ENCODE measurements at regions not wholly inside any gene's neighbourhood (a gene's known extent, or its start where the extent isn't known, plus 50 kb on each side); places are given as distances from the start of the nearest gene placed in this dataset.
"Not testable (repeated sequence)": the region's sequence is repeated elsewhere in the genome, so short reads cannot be mapped to it uniquely, and the experiment has no call there.

DNA sequence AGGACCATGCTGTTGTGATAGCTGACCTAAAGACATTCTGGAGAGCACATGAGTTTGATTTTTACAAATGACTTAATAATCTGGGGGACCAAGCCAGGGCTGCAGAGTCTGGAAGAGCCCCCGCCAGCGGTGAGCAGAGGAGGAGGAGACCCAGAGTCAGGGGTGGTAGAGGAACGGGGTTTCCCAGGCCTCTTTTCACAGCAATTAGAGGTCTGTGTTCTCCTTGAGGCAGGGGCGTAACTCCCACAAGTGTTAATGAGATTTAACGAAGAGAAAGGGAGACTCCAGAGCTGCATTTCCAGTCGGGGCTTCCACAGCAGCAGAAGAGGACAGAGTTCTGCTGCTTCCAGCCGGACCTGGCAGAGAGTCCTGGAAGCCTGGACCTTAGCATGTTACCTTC is 137.9 kb upstream of the SLC24A2 start:
- no peak for DNase-seq

DNA sequence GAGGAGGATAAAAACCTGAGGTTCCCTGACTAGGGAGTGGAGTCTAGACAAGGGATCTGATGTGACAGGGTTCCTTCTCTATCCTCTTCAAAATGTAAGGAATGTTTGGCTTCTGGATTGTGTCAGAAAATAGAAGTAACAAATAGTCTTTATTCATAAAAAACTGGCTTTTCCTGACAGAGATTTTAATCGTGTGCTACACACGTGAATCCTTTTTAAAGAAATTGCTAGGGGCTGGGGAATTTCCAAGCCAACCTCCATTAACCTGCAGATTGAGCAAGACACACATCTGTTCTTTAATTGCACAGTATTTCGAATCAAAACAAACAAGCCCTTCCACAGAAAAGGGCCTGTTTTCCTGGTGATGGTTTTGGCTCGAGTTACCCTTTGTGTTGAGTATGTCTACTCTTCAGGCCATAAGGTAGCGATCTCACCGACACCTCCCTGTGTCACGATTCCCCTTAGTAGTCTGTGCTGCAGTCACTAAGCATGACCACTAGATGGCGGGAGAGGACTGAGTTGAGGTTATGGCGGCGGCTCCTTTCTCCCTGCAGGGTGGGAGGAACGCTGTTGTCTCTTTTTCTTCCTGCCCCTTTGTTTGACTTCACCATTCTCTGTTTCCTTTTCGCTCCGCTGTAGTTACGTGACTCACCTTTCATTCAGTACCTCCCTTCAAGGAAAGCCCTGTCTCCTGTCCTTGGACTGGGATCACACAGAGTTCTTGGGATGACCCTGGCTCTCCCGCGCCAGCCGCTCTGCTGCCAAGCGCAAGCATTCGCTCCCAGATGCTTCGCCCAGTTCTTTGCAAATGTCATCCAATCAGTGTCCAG is 137.1 kb upstream of the SLC24A2 start:
- peak; percentile 88 for DNase-seq

DNA sequence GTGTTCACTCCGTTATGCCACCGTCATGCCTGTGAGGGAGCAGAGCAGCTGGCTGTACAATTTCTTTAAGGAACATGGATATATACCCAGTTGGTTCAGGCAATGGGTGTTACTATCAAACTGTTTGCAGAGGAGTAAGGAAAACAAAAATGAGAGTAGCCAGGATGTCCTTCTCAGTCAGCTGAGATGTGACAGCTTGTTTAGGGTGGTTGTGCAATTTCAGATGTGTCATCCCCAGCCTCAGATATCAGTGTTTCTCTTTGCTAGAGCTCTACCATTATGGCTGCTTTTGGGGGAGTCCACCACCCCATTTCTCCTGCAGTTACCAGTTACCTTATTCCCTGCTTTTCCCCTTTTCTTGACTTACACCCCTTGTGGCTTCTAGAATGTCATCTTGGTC is 135.2 kb upstream of the SLC24A2 start:
- DNase-seq, result no peak

DNA sequence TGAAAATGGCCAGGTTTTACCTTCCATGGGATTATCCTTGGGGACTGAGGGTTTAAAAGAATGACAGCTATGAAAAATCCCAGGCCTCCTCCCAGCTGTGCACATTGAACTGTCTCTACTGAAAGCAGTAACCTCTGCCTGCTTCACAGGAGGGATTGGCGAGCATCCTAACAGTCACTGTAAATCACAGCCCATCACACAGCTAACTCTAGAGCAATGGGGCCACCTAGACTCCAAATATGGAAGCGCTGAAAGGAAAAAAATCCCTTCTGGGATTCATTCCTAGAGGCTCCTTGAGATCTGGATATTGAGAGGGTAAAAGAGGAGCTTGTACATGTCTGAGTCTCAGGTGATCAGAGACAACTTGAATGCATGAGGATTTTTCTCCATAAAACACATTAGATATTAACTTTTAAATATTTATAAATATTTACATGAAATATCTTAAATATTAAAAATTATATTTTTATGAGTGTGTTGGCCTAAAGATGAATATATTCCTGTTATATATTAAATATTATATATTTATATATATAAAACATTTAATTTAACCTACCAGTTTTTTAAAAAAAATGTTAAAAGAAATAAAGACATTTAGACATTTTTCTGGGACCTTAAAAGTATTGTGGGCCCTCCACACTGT is 133.8 kb upstream of the SLC24A2 start:
- peak; percentile 82 for DNase-seq

DNA sequence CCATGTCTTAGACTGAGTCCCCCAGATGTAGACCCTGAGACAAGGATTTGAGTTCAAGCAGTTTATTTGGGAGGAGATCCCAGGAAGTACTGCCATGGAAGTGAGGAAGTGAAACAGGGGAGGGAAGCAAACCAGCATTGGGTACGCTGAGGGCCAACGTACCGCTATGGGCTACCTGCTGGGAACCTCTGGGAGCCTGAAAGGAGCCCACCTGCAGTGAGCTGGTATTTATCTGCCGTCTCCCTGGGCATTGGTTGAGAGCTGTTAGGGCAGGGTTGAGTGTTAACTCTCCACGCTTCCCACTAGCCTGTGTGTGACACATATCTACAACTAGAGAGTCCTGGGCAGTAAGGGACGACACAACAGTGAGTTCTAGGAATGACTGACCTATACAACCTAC is 131.6 kb upstream of the SLC24A2 start:
- DNase-seq, result peak; percentile 13

DNA sequence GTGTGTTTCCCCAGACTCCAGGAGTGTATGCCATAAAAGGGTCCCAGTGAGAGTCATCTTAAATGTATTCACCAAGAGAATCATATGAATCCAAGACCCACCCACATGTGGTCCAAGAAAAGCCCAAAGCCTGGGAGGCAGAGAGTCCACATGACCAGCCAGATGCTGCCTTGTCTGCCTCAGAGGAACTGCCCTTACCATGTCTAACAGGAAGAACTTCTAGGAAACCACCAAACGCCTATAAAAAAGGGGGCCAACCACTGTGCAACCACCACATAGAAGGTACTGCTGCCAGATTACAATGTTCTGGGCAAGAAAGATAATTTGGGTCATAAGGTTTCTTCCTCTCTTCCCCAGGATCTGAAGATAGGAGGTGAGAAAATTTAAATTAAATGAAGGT is 129.8 kb upstream of the SLC24A2 start:
- no peak for DNase-seq

DNA sequence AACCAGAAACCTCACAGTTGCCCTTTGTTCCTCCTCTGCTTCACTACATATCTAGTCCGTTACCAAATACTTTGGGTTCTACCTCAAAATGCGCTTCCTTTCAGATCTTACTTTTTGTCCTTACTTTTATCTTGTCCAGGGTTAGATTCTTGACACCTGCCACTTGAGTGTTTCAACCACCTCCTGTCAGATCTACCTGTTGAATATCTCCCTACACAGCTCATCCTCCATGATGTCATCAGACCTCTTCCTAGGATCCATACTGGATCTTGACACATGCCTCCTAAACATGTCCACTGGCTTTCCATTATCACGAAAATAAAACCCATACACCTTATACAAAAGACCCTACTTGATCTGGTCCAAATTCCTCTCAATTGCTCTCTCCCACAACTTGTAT is 125.2 kb upstream of the SLC24A2 start:
- no peak for DNase-seq

DNA sequence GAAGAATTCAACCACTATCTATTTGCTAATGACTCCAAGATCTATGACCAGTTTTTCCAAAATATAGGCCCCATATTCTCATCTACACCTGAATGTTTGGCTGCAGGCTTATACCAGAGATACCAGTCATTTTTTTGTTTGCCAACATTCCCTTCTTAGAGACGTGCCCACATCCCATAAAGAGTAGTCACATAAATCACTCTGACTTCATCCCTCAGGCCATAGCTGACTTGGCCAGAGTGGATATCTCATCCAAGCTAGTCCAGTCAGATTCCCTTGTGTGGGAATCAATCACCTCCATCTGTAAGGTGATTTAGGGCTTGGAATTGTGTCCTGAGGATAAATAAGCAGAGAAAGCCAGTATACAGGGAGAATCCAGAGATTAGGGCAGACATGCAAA is 124.3 kb upstream of the SLC24A2 start:
- no peak for DNase-seq

DNA sequence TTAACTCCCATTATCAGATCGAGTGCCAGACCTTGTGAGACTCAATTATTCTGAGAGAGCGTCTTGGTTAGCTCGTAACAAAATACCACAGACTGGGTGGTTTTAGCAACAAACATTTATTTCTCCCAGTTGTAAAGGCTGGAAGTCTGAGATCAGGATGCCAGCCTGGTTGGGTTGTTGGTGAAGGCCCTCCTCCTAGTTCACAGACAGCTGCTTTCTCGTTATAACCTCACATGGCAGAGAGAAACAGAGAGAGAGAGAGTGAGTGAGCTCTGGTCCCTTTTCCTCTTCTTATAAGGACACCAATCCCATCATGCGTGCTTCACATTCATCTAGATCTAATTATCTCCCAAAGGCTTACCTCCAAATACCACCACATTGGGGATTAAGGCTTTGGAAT is 114.2 kb upstream of the SLC24A2 start:
- DNase-seq, result no peak

DNA sequence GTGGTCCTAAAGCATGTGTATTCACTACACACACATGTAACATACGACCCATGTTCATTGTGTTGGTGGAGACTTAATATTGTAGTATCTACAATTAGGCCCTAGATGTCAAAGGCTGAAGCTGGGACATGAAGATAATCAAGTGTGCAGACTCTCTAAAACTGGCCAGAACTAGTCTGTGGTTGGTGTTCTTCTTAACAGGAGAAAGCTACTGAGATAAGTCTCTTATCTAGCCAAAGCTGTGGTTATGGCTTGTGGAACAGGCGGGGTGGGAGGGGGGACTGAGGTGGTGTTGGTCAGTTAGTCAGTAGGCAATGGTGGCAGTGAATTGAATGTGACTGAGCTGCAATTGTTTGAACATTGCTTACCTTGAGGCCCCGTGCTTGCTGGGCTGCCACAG is 112.7 kb upstream of the SLC24A2 start:
- no peak for DNase-seq

DNA sequence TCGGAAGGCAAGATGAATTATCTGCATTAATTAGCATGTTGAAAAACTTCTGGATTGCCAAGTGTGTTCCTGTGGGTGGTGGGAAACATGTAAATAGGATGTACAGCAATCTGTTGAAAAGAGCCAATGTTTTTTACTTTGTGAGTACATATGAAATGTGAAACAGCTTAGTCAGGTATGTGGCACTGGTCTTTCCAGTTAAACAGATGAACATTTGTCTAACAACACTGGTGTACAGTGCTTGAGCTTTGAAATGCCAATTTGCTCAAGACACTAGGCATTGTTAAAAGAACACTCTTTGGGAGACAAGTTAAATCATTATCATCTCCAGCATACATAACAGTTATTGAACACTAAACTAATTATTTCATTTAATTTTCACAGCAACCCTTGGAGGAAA is 107.3 kb upstream of the SLC24A2 start:
- no peak for DNase-seq

DNA sequence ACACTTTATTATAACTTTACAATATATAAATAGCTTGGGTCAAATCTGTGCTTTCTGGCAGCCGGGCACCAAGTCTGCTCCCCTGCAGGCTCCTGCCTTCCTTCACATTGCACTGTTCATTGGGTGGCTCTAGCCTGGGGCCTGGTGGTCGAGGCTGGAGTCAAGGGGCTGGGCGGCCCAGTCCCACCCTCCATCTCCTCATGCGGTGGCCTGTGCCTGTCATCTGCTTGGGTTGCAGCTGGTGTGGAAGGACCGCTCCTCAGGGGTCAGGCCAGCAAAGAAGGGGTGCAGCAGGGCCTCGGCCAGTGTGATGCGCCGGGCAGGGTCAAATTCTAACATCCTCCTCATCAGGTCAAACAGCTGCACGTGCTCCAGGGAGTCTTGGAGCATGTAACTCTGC is 106.7 kb upstream of the SLC24A2 start:
- not testable (repeated sequence) for DNase-seq

DNA sequence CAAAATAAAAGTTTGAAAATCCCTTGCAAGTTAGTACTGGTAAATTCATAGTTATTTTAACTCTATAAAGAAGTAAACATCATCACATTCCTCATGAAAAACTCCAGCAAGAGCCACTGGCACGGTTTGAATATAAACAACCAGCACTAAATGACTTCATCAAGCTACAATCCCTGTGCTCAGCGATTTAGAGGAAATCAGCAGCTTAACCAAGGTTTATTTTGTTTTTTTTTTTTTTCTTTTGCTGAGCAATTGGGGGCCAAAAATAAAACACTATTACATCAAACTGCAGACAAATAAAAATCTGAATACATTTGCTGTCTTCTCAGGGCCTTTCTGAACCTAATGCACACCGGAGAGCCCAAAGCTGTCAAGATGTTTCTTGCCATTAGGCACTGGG is 106.2 kb upstream of the SLC24A2 start:
- DNase-seq, result no peak

DNA sequence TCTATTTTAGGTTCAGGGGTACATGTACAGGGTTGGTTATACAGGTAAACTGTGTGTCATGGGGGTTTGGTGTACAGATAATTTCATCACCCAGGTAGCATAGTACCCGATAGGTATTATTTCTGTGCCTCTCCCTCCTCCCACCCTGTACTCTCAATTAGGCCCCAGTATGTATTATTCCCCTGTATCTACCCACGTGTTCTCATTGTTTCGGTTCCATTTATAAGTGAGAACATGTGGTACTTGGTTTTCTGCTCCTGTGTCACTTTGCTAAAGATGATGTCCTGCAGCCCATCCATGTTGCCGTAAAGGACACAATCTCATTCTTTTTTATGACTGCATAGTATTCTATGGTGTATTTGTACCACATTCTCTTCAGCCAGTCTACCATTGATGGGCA is 96.8 kb upstream of the SLC24A2 start:
- no peak for DNase-seq

DNA sequence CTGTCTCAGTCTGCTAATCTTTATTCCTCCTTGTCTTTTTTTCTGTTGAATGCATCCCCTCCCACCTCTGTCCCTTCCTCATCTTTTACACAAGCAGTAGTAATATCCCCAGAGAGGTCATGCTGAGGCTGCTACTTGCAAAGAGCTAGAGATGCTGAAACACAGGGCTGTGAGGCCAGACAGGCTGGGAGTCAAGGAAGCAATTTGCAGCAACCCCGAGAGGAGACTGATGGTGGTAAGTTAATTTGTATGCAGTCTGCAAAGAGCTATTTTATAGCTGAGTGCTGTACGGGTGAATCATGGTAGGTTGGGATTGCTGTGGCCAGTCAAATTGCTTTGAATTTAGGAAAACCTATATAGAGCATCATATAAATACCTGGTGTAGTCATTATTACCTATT is 90.2 kb upstream of the SLC24A2 start:
- no peak for DNase-seq

DNA sequence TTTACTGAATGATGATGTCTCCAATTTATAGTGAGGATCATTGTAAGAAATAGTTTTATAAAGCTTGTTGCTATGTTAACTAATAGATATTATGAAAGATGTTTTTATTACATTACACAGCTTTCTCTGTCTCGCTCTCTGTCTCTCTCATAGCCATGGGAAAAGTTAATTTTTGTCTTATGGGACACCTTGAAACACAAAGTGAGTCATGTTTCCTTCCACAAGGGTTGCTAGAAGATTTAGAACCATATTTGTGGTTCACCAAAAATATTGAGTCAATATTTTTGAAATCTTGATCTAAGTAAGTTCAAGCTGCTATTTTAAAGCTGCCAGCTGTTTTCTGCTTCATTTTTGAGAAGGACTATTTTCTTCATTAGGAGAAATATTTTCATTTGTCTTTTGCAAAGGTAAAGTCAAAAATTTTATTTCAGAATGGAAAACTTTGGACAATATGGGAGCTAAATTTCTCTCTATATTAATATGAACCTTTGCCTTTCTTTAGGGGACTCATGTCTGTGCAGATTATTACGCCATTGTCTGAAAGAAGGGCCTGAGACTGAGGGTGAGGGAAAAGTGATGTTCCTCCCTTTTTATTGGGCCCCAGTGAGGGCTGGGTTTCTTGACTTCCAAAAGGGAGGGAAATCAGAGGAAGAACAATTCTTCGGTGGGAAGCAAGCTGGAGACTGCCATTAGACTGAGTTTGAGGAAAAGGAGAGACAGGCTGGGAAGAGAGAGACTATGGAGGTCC is 87.9 kb upstream of the SLC24A2 start:
- no peak for DNase-seq

DNA sequence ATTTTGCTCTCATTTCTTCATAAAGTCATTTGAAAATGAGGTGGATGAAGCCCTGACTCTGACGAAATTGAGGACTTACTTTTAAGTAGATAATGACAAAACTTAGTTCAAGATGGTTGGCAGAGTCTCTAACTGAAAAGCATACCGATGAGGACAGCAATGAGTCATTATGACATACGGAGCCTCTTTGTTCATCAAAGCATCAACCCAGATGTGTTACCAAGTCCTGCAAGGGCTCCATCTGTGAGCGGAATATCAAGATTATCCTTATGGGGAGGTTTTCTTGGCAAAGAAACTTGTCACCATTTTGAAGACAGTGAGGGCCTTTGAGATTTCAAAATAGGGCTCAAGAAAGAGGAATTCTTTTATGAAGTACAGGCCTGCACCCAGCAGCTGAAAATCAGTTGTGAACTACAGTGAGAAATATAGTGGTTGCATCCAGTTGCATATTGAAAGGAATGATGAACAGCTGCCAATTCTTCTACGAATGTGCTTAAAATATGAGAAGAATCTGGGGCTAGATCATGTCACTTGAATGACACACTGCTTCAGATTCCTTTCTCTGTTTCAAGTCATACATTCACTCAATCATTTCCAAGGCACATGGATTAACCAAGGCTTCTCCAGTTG is 86.6 kb upstream of the SLC24A2 start:
- DNase-seq, result no peak

DNA sequence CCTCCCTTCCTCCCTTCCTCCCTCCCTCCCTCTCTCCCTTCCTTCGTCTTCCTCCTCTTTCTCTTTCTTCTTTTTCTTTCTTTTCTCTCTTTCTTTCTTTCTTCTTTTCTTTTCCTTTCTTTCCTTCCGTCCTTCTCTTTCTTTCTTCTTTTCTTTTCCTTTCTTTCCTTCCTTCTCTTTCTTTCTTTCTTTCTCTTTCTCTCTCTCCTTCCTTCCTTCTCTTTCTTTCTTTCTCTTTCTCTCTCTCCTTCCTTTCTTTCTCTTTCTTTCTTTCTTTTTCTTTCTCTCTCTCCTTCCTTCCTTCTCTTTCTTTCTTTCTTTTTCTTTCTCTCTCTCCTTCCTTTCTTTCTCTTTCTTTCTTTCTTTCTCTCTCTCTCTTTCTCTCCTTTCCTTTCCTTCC is 84.4 kb upstream of the SLC24A2 start:
- DNase-seq, result not testable (repeated sequence)

DNA sequence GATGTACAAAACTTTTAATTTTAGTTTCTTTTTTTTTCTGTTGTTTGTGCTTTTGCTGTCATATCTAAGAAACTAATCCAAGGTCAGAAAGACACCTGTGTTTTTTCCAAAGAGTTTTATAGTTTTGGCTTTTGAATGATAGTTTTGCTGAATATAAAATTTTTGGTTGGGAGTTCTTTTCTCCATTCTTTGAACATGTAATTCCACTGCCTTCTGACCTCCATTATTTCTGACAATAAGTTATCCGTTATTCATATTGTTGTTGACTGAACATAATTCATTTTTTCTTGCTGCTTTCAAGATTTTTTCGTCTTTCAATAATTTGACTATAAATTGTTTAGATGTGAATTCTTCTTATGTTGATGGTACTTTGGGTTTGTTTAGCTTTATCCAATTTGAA is 82.2 kb upstream of the SLC24A2 start:
- no peak for DNase-seq

DNA sequence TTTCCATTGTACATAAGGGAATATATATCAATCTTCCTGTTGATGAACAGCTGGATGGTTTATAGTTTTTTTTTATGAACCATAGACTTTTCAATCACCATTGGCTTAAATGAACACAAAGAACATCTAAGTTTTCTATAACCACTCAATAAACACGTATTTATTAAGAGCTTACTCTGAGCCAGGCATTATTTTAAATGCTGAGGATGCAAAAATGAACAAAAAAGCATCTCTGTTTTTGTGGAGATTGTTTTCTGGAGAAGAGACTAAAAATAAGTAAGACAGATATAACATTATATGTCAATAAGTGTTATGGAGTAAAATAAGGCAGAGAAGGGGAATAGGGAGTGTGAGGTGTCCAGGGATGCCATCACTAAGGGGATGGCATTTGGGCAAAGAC is 52.1 kb upstream of the SLC24A2 start:
- no peak for DNase-seq

Data from NCI-H345 (cell line).